Pons (tissue), 1 donor: ENCODE measurements at regions not wholly inside any gene's neighbourhood (a gene's known extent, or its start where the extent isn't known, plus 50 kb on each side); places are given as distances from the start of the nearest gene placed in this dataset.
A peak's percentile ranks its signal among the peaks of the same experiment; 100 is the strongest.
"Not testable (repeated sequence)": the region's sequence is repeated elsewhere in the genome, so short reads cannot be mapped to it uniquely, and the experiment has no call there.

Experiments
- DNase-seq: peaks from one replicate; pipeline ENCODE4 v3.0.0-alpha.2; 2016; ENCODE audit warnings: low spot score

DNA sequence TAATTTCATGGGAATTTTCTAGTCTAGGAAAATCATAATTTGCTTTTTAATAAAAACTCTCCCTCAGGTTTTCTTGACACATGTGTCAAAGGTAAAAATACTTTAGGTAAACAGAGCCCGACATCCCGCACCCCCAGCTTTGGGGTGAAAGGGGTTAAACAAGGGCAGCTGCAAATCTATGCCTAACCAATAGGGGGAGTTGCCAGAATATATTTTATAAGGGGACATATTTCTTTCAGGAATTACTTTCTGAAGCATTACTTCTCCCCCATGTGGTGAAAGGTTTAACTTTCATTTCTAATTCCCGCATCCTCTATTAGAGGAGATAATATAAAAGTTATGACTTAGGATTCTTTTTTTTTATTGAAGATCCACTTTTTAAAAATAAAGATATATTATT is 53.9 kb upstream of the HEPH start:
- DNase-seq = peak; percentile 3

DNA sequence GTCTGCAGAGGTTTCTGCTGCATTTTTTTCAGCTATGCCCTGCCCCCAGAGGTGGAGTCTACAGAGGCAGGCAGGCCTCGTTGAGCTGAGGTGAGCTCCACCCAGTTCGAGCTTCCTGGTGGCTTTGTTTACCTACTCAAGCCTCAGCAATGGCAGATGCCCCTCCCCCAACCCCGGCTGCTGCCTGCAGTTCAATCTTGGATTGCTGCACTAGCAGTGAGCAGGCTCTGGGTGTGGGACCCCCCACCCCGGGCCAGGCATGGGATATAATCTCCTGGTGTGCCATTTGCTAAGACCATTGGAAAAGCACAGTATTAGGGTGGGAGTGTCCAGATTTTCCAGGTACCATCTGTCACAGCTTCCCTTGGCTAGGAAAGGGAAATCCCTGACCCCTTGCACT is 56.2 kb upstream of the HEPH start:
- not testable (repeated sequence) for DNase-seq

DNA sequence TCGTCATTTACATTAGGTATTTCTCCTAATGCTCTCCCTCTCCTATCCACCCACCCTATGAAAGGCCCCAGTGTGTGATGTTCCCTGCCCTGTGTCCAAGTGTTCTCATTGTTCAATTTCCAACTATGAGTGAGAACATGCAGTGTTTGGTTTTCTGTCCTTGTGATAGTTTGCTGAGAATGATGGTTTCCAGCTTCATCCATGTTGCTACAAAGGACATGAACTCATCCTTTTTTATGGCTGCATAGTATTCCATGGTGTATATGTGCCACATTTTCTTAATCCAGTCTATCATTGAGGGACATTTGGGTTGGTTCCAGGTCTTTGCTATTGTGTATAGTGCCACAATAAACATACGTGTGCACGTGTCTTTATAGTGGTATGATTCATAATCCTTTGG is 61.6 kb upstream of the HEPH start:
- not testable (repeated sequence) for DNase-seq

DNA sequence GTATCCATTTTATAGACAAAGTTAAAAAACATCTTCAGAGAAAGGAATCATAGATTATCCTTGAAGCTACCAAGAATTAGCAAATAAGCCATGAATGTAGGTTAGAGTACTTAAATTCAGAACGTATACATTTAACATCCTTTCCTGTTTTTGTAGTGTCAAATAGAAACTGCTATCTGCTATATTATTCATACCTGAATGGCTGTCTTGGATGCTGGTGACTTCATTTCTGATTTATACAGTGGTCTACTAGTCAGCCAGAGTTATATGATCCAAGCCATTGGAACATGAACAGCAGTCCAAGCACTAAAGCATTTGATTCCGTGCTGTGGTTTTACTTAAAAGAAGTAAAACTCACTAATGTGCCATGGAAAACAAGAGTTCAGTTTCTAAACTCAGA is 58.3 kb upstream of the VSIG4 start:
- DNase-seq = no peak

DNA sequence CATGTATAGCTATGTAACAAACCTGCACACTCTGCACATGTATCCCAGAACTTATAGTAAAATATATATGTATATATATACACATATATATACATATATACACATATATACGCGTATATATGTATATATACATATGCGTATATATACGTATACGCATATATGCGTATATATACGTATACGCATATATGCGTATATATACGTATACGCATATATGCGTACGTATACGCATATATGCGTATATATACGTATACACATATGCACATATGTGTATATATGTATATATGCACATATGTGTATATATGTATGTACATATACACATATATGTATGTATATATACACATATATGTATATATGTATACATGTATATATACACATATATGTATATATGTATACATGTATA is 57.1 kb upstream of the VSIG4 start:
- not testable (repeated sequence) for DNase-seq

DNA sequence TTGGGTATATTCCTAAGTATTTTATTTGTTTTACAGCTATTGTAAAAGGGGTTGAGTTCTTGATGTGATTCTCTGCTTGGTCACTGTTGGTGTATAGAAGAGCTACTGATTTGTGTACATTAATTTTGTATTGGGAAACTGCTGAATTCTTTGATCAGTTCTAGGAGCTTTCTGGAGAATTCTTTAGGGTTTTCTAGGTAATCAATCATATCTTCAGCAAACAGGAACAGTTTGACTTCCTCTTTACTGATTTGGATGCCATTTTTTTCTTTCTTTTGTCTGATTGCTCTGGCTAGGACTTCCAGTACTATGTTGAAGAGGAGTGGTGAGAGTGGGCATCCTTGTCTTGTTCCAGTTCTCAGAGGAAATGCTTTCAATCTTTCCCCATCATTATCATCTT is 50.1 kb upstream of the VSIG4 start:
- DNase-seq = not testable (repeated sequence)
